Right atrium auricular region (tissue), 2 donors: ENCODE measurements at regions not wholly inside any gene's neighbourhood (a gene's known extent, or its start where the extent isn't known, plus 50 kb on each side); places are given as distances from the start of the nearest gene placed in this dataset.

ENCODE experiments used
- DNase-seq: peaks from one replicate; pipeline ENCODE4 v3.0.0-alpha.2; 2019; ENCODE audit warnings: low spot score
- H3K27ac ChIP-seq, 2 donors: fragments of 200-600 bp; sonication (generic); 1 replicate in 1 of 2; 2 replicates in 1 of 2; pipeline ENCODE4 v1.5.1; 2016 to 2019
- H3K27me3 ChIP-seq, 2 donors: fragments of 200-600 bp; sonication (generic); one replicate each; pipeline versions ENCODE4 v1.5.1 to v1.6.0; 2017 to 2019
- H3K36me3 ChIP-seq: fragments of 200-600 bp; sonication (generic); one replicate; pipeline ENCODE4 v1.5.1; 2016
- H3K4me1 ChIP-seq, 2 donors: fragments of 200-600 bp; sonication (generic); one replicate each; pipeline versions ENCODE4 v1.5.1 to v1.6.0; 2017 to 2019
- H3K4me3 ChIP-seq, 2 donors: fragments of 200-600 bp; sonication (generic); 1 replicate in 1 of 2; 2 replicates in 1 of 2; pipeline ENCODE4 v1.5.1; 2017 to 2019; ENCODE audit warnings: mild to moderate bottlenecking in 1 of 2, moderate library complexity in 1 of 2
- H3K9me3 ChIP-seq, 2 donors: fragments of 200-600 bp; sonication (generic); one replicate each; pipeline ENCODE4 v1.5.1; 2019
- CTCF ChIP-seq, 2 donors: fragments of 200-600 bp; sonication (generic); IDR thresholded peaks; one replicate each; pipeline ENCODE4 v1.5.1; 2019; ENCODE audit warnings: antibody characterized with exemption in 2 of 2

GRCh38 chr13:33913829-33914228 is 95.9 kb downstream of the RFC3 start:
- no peaks in the 10 kb centered on the region for H3K36me3 ChIP-seq

GRCh38 chr13:33917190-33917589 is 99.2 kb downstream of the RFC3 start:
- no peak for TF ChIP-seq CTCF (IDR thresholded peaks at IDR 0.05)
- Histone ChIP-seq H3K27ac (no peak overlapping the region), H3K4me3 (no peak overlapping the region), H3K4me1 (no peaks in the 10 kb centered on the region), H3K27me3 (no peaks in the 10 kb centered on the region), H3K36me3 (no peaks in the 10 kb centered on the region), H3K9me3 (no peaks in the 10 kb centered on the region)
- DNase-seq = no peak

More at GRCh38 chr13:33913829-33914228, 95.9 kb downstream of the RFC3 start:
- no peak for TF ChIP-seq CTCF (IDR thresholded peaks at IDR 0.05)
- no peak overlapping the region for H3K4me3 ChIP-seq
- H3K4me1 ChIP-seq = no peaks in the 10 kb centered on the region
- no peaks in the 10 kb centered on the region for H3K27me3 ChIP-seq
- H3K27ac ChIP-seq = no peak overlapping the region
- no peak for DNase-seq
- H3K9me3 ChIP-seq = no peaks in the 10 kb centered on the region

- no peak for TF ChIP-seq CTCF (IDR thresholded peaks at IDR 0.05)
These were observed 100.4 kb downstream of the RFC3 start for GRCh38 chr13:33918199-33918932.

GRCh38 chr13:33919120-33919519 is 101.2 kb downstream of the RFC3 start:
- Histone ChIP-seq H3K4me3 (no peak overlapping the region), H3K27ac (no peak overlapping the region), H3K9me3 (no peaks in the 10 kb centered on the region), H3K4me1 (no peaks in the 10 kb centered on the region), H3K36me3 (no peaks in the 10 kb centered on the region), H3K27me3 (no peaks in the 10 kb centered on the region)
- no peak for TF ChIP-seq CTCF (IDR thresholded peaks at IDR 0.05)
- no peak for DNase-seq

More at GRCh38 chr13:33918199-33918932, 100.4 kb downstream of the RFC3 start:
- Histone ChIP-seq H3K9me3 (no peaks in the 10 kb centered on the region), H3K4me3 (no peak overlapping the region), H3K36me3 (no peaks in the 10 kb centered on the region), H3K27me3 (no peaks in the 10 kb centered on the region), H3K4me1 (no peaks in the 10 kb centered on the region), H3K27ac (no peak overlapping the region)
- DNase-seq = no peak

GRCh38 chr13:33925563-33925962 is 107.6 kb downstream of the RFC3 start:
- Histone ChIP-seq H3K36me3 (no peaks in the 10 kb centered on the region), H3K9me3 (no peaks in the 10 kb centered on the region), H3K4me3 (no peak overlapping the region), H3K27me3 (no peaks in the 10 kb centered on the region), H3K4me1 (no peaks in the 10 kb centered on the region), H3K27ac (no peak overlapping the region)
- DNase-seq = no peak
- no peak for TF ChIP-seq CTCF (IDR thresholded peaks at IDR 0.05)

GRCh38 chr13:33927315-33927714 is 109.4 kb downstream of the RFC3 start:
- Histone ChIP-seq H3K27me3 (no peaks in the 10 kb centered on the region), H3K36me3 (no peaks in the 10 kb centered on the region), H3K27ac (no peak overlapping the region), H3K9me3 (no peaks in the 10 kb centered on the region), H3K4me1 (no peaks in the 10 kb centered on the region), H3K4me3 (no peak overlapping the region)
- no peak for TF ChIP-seq CTCF (IDR thresholded peaks at IDR 0.05)
- DNase-seq = no peak
